ENCODE measurements at regions not wholly inside any gene's neighbourhood (a gene's known extent, or its start where the extent isn't known, plus 50 kb on each side); places are given as distances from the start of the nearest gene placed in this dataset.

DNA sequence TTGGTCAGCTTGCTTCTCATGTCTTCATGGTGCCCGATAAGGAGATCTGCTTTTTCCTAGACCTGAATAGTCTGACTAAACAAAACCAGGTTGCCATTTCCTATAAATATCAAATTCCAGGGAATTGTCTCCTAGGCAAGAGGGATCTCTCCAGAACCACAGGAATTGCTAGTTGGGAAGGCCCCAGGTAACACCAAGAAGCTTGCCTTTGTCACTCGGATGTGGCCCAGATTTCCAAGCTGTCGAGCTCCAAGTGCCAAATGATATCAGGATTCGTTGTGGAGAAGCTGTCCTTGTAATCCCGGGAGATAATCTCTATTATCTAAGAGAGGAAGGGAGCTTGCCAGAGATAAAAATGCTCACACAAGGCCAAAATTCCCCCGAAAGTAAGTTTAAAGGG is 1288.5 kb upstream of the AUTS2 start:
- Histone ChIP-seq H3K9me3 (ENCODE audit: control insufficient read depth, low read length) (no peaks in the 10 kb centered on the region), H3K4me2 (ENCODE audit: low read length) (no peak overlapping the region), H2AFZ (no peak overlapping the region), H3K4me1 (no peaks in the 10 kb centered on the region), H3K9ac (no peak overlapping the region), H3K36me3 (ENCODE audit: control insufficient read depth, insufficient read depth, low read length) (no peaks in the 10 kb centered on the region), H3K4me3 (ENCODE audit: low read depth, low read length) (no peak overlapping the region), H3K27ac (no peak overlapping the region), H3K27me3 (ENCODE audit: control insufficient read depth, insufficient read depth, low read length) (no peaks in the 10 kb centered on the region), H3K79me2 (no peaks in the 10 kb centered on the region)
- TF ChIP-seq, protein P1, sequence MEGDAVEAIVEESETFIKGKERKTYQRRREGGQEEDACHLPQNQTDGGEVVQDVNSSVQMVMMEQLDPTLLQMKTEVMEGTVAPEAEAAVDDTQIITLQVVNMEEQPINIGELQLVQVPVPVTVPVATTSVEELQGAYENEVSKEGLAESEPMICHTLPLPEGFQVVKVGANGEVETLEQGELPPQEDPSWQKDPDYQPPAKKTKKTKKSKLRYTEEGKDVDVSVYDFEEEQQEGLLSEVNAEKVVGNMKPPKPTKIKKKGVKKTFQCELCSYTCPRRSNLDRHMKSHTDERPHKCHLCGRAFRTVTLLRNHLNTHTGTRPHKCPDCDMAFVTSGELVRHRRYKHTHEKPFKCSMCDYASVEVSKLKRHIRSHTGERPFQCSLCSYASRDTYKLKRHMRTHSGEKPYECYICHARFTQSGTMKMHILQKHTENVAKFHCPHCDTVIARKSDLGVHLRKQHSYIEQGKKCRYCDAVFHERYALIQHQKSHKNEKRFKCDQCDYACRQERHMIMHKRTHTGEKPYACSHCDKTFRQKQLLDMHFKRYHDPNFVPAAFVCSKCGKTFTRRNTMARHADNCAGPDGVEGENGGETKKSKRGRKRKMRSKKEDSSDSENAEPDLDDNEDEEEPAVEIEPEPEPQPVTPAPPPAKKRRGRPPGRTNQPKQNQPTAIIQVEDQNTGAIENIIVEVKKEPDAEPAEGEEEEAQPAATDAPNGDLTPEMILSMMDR (IDR thresholded peaks at IDR 0.05), result no peak

DNA sequence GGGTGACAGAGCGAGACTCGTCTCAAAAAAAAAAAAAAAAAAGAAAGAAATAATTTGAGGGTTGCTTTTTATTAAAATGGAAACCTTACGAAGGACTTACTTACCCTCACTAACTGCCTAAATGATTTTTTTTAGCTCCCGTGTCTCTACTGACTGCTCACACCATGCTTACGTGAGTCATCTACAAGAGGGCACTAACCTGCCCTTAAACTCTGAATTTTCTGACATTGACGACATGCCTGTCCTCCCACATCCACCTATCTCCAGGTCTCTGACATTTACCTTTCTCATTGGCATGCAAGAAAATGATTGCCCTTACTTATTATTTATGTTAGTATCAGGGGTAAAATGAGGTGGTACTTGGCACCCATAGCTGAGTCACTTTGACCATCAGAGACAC is 1286.3 kb upstream of the AUTS2 start:
- H3K4me1 ChIP-seq, result no peaks in the 10 kb centered on the region
- no peaks in the 10 kb centered on the region for H3K79me2 ChIP-seq
- no peaks in the 10 kb centered on the region for H3K9me3 ChIP-seq (ENCODE audit: control insufficient read depth, low read length)
- no peak overlapping the region for H3K9ac ChIP-seq
- no peak overlapping the region for H3K4me2 ChIP-seq (ENCODE audit: low read length)
- TF ChIP-seq, protein P1 (IDR thresholded peaks at IDR 0.05), result no peak
- H3K27ac ChIP-seq, result no peak overlapping the region
- no peak overlapping the region for H3K4me3 ChIP-seq (ENCODE audit: low read depth, low read length)
- no peaks in the 10 kb centered on the region for H3K27me3 ChIP-seq (ENCODE audit: control insufficient read depth, insufficient read depth, low read length)
- no peaks in the 10 kb centered on the region for H3K36me3 ChIP-seq (ENCODE audit: control insufficient read depth, insufficient read depth, low read length)
- H2AFZ ChIP-seq, result no peak overlapping the region

DNA sequence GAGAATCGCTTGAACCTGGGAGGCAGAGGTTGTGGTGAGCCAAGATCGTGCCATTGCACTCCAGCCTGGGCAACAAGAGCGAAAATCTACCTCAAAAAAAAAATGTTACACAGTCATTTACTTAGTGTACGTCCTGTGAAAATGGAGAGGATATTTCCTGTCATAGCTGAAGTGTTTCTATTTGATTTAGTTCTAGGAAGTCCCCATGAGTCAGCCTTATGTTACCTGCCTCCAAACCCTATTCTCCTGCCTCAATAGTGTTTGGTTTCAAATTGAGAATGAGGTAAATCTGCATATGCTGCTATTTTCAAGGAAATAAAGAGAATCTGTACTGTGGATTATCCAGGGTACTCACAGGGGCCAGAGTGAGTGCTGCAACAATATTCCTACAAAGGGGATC is 1284.5 kb upstream of the AUTS2 start:
- H2AFZ ChIP-seq, result no peak overlapping the region
- H3K4me3 ChIP-seq (ENCODE audit: low read depth, low read length), result no peak overlapping the region
- no peak overlapping the region for H3K4me2 ChIP-seq (ENCODE audit: low read length)
- H3K9ac ChIP-seq, result no peak overlapping the region
- no peaks in the 10 kb centered on the region for H3K27me3 ChIP-seq (ENCODE audit: control insufficient read depth, insufficient read depth, low read length)
- H3K9me3 ChIP-seq (ENCODE audit: control insufficient read depth, low read length), result no peaks in the 10 kb centered on the region
- H3K27ac ChIP-seq, result no peak overlapping the region
- no peaks in the 10 kb centered on the region for H3K79me2 ChIP-seq
- TF ChIP-seq, protein P1 (IDR thresholded peaks at IDR 0.05), result no peak
- H3K36me3 ChIP-seq (ENCODE audit: control insufficient read depth, insufficient read depth, low read length), result no peaks in the 10 kb centered on the region
- no peaks in the 10 kb centered on the region for H3K4me1 ChIP-seq

DNA sequence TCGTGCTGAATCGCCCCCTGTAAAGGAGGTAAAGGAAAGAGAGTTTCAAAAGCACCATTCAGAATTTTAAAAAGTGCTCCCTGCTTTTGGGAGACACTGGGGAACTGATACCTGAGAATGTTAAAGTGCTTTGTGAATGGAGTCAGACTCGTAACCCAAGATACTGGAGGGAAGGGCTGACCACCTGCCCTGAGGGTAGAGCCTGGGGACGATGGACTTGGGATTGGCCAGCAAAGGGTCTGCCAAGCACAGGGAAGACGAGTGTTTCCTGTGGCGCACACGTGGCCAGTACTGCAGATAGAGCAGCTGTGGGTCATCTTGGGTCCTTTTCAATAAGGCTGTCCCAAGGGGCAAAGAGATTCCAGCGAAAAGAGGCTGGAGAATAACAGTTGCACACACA is 1284.1 kb upstream of the AUTS2 start:
- no peak overlapping the region for H3K9ac ChIP-seq
- H3K36me3 ChIP-seq (ENCODE audit: control insufficient read depth, insufficient read depth, low read length), result no peaks in the 10 kb centered on the region
- H3K79me2 ChIP-seq, result no peaks in the 10 kb centered on the region
- TF ChIP-seq, protein P1 (IDR thresholded peaks at IDR 0.05), result no peak
- no peak overlapping the region for H3K4me3 ChIP-seq (ENCODE audit: low read depth, low read length)
- no peaks in the 10 kb centered on the region for H3K4me1 ChIP-seq
- no peak overlapping the region for H3K4me2 ChIP-seq (ENCODE audit: low read length)
- H3K27me3 ChIP-seq (ENCODE audit: control insufficient read depth, insufficient read depth, low read length), result no peaks in the 10 kb centered on the region
- H2AFZ ChIP-seq, result no peak overlapping the region
- no peak overlapping the region for H3K27ac ChIP-seq
- H3K9me3 ChIP-seq (ENCODE audit: control insufficient read depth, low read length), result no peaks in the 10 kb centered on the region

DNA sequence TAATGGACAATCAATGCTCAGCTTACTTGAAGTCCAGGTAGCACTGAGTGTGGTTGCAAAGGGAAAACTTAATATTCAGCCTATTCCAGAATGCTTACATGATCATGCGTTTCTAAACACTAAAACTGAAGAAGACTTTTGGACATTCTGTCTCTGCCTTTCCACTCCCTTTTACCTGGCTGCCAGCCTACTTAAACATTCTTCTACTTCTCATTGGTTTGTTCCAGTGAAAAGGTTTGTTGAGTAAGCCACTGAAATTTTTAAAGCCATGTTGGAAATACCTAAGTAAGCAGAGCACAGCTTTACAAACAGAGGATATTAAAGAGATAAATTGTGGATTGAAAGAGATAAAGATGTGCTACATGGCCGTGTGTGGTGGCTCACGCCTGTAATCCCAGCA is 1280.8 kb upstream of the AUTS2 start:
- Histone ChIP-seq H3K27me3 (ENCODE audit: control insufficient read depth, insufficient read depth, low read length) (no peaks in the 10 kb centered on the region), H3K4me2 (ENCODE audit: low read length) (no peak overlapping the region), H2AFZ (no peak overlapping the region), H3K4me1 (peaks cover 8% of the 10 kb centered on the region), H3K4me3 (ENCODE audit: low read depth, low read length) (no peak overlapping the region), H3K79me2 (no peaks in the 10 kb centered on the region), H3K36me3 (ENCODE audit: control insufficient read depth, insufficient read depth, low read length) (no peaks in the 10 kb centered on the region), H3K9ac (no peak overlapping the region), H3K27ac (no peak overlapping the region), H3K9me3 (ENCODE audit: control insufficient read depth, low read length) (no peaks in the 10 kb centered on the region)
- TF ChIP-seq, protein P1 (IDR thresholded peaks at IDR 0.05), result no peak
